ENCODE measurements at regions not wholly inside any gene's neighbourhood (a gene's known extent, or its start where the extent isn't known, plus 50 kb on each side); places are given as distances from the start of the nearest gene placed in this dataset.

- H3K79me2 ChIP-seq (ENCODE audit: insufficient read depth, low read length) = no peaks in the 10 kb centered on the region
- no peak overlapping the region for H2AFZ ChIP-seq (ENCODE audit: low read depth, low read length, severe bottlenecking)
- no peaks in the 10 kb centered on the region for H3F3A ChIP-seq (ENCODE audit: insufficient read depth)
Measured at GRCh38 chr12:58138424-58138823, 197.1 kb downstream of the ATP23 start.

GRCh38 chr12:58139894-58140293 is 198.5 kb downstream of the ATP23 start:
- no peaks in the 10 kb centered on the region for H3K9me2 ChIP-seq (replicated peaks; ENCODE audit: insufficient read depth, low read length)
- no peaks in the 10 kb centered on the region for H3K27me3 ChIP-seq (ENCODE audit: low read length)
- no peak overlapping the region for H3K4me3 ChIP-seq (ENCODE audit: insufficient read depth, low read length, poor library complexity, severe bottlenecking)
- no peak overlapping the region for H3K27ac ChIP-seq (ENCODE audit: low read depth, low read length)
- no peaks in the 10 kb centered on the region for H4K20me1 ChIP-seq (ENCODE audit: low read depth, low read length)
- TF ChIP-seq CTCF (IDR thresholded peaks at IDR 0.05; ENCODE audit: insufficient read depth, low read length, poor library complexity, severe bottlenecking) (no peak), EZH2phosphoT487 (conservative IDR thresholded peaks at IDR 0.05; ENCODE audit: low read length) (no peak)
- H3K79me2 ChIP-seq (ENCODE audit: insufficient read depth, low read length) = no peaks in the 10 kb centered on the region
- H3K4me2 ChIP-seq (ENCODE audit: low read depth, low read length, poor library complexity, severe bottlenecking) = no peak overlapping the region
- no peaks in the 10 kb centered on the region for H3K9me3 ChIP-seq (ENCODE audit: insufficient read depth, low read length)
- no peaks in the 10 kb centered on the region for H3K36me3 ChIP-seq (ENCODE audit: low read length)
- no peak overlapping the region for H2AFZ ChIP-seq (ENCODE audit: low read depth, low read length, severe bottlenecking)
- no peak overlapping the region for H3K9ac ChIP-seq (ENCODE audit: low read length)
- H3F3A ChIP-seq (ENCODE audit: insufficient read depth) = no peaks in the 10 kb centered on the region

More at GRCh38 chr12:58138424-58138823, 197.1 kb downstream of the ATP23 start:
- Histone ChIP-seq H3K27ac (ENCODE audit: low read depth, low read length) (no peak overlapping the region), H4K20me1 (ENCODE audit: low read depth, low read length) (no peaks in the 10 kb centered on the region), H3K4me3 (ENCODE audit: insufficient read depth, low read length, poor library complexity, severe bottlenecking) (no peak overlapping the region), H3K9me3 (ENCODE audit: insufficient read depth, low read length) (no peaks in the 10 kb centered on the region), H3K9ac (ENCODE audit: low read length) (no peak overlapping the region), H3K9me2 (replicated peaks; ENCODE audit: insufficient read depth, low read length) (no peaks in the 10 kb centered on the region), H3K4me2 (ENCODE audit: low read depth, low read length, poor library complexity, severe bottlenecking) (no peak overlapping the region), H3K36me3 (ENCODE audit: low read length) (no peaks in the 10 kb centered on the region), H3K27me3 (ENCODE audit: low read length) (no peaks in the 10 kb centered on the region)
- TF ChIP-seq CTCF (IDR thresholded peaks at IDR 0.05; ENCODE audit: insufficient read depth, low read length, poor library complexity, severe bottlenecking) (no peak), EZH2phosphoT487 (conservative IDR thresholded peaks at IDR 0.05; ENCODE audit: low read length) (no peak)

GRCh38 chr12:58140395-58140794 is 199.0 kb downstream of the ATP23 start:
- no peak overlapping the region for H3K4me2 ChIP-seq (ENCODE audit: low read depth, low read length, poor library complexity, severe bottlenecking)
- H2AFZ ChIP-seq (ENCODE audit: low read depth, low read length, severe bottlenecking) = no peak overlapping the region
- H3K4me3 ChIP-seq (ENCODE audit: insufficient read depth, low read length, poor library complexity, severe bottlenecking) = no peak overlapping the region

More at GRCh38 chr12:58140395-58140794, 199.0 kb downstream of the ATP23 start:
- no peak overlapping the region for H3K9ac ChIP-seq (ENCODE audit: low read length)
- no peaks in the 10 kb centered on the region for H3K79me2 ChIP-seq (ENCODE audit: insufficient read depth, low read length)
- H3K9me2 ChIP-seq (replicated peaks; ENCODE audit: insufficient read depth, low read length) = no peaks in the 10 kb centered on the region
- no peaks in the 10 kb centered on the region for H4K20me1 ChIP-seq (ENCODE audit: low read depth, low read length)
- H3K27ac ChIP-seq (ENCODE audit: low read depth, low read length) = no peak overlapping the region
- H3K27me3 ChIP-seq (ENCODE audit: low read length) = no peaks in the 10 kb centered on the region
- H3K9me3 ChIP-seq (ENCODE audit: insufficient read depth, low read length) = no peaks in the 10 kb centered on the region
- H3F3A ChIP-seq (ENCODE audit: insufficient read depth) = no peaks in the 10 kb centered on the region
- no peak for TF ChIP-seq CTCF (IDR thresholded peaks at IDR 0.05; ENCODE audit: insufficient read depth, low read length, poor library complexity, severe bottlenecking)
- TF ChIP-seq EZH2phosphoT487 (conservative IDR thresholded peaks at IDR 0.05; ENCODE audit: low read length) = no peak
- H3K36me3 ChIP-seq (ENCODE audit: low read length) = no peaks in the 10 kb centered on the region
